ENCODE measurements at regions not wholly inside any gene's neighbourhood (a gene's known extent, or its start where the extent isn't known, plus 50 kb on each side); places are given as distances from the start of the nearest gene placed in this dataset.
"Not testable (repeated sequence)": the region's sequence is repeated elsewhere in the genome, so short reads cannot be mapped to it uniquely, and the experiment has no call there.

- DNase-seq (ENCODE audit: low read depth) = no peak
- no peak overlapping the region for H3K4me3 ChIP-seq (ENCODE audit: low read depth, low read length)
- TF ChIP-seq CTCF (IDR thresholded peaks at IDR 0.05; ENCODE audit: low read depth, low read length) = no peak
Measured at GRCh38 chr4:110412354-110413065, 63.4 kb upstream of the ENPEP start.

GRCh38 chr4:110411574-110412011 lies 64.4 kb upstream of the ENPEP start:
- no peak for DNase-seq (ENCODE audit: low read depth)
- no peak for TF ChIP-seq POLR2A (IDR thresholded peaks at IDR 0.05; ENCODE audit: extremely low read depth, insufficient read length)
- no peak overlapping the region for H3K4me3 ChIP-seq (ENCODE audit: low read depth, low read length)

GRCh38 chr4:110410853-110411573 lies 64.9 kb upstream of the ENPEP start:
- not testable (repeated sequence) for H3K4me3 ChIP-seq (ENCODE audit: low read depth, low read length); DNase-seq (ENCODE audit: low read depth)

DNA sequence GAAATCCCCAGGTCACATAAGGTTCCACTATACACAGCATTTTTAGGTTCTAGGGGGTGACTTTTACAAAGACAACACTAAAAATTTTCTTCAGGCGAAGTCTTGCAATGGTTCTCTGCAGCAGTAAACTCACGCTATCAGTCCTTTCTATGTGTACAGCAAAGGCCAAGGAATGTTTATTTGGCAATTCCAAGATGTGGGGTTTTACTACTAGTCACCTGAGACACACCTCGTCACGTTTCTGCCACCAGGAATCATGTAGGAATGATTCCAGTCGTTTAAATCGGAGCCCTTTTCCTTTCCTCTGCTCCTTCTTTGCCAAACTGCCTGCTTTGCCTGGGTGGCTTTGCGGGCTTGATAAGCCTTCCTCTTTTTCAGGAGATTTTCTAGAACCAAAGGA lies 75.9 kb upstream of the ENPEP start:
- H3K4me3 ChIP-seq (ENCODE audit: low read depth, low read length) = no peak overlapping the region
- DNase-seq (ENCODE audit: low read depth) = no peak
- no peak for TF ChIP-seq MYC (IDR thresholded peaks at IDR 0.05; ENCODE audit: low read depth, low read length)
- TF ChIP-seq CTCF (IDR thresholded peaks at IDR 0.05; ENCODE audit: low read depth, low read length) = no peak
- TF ChIP-seq, protein P1, sequence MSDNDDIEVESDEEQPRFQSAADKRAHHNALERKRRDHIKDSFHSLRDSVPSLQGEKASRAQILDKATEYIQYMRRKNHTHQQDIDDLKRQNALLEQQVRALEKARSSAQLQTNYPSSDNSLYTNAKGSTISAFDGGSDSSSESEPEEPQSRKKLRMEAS (IDR thresholded peaks at IDR 0.05; ENCODE audit: low read depth, low read length) = no peak
- no peak for TF ChIP-seq POLR2A (IDR thresholded peaks at IDR 0.05; ENCODE audit: extremely low read depth, insufficient read length)

- not testable (repeated sequence) for H3K4me3 ChIP-seq (ENCODE audit: low read depth, low read length); DNase-seq (ENCODE audit: low read depth)
Measured at GRCh38 chr4:110399046-110399445, 76.9 kb upstream of the ENPEP start.

DNA sequence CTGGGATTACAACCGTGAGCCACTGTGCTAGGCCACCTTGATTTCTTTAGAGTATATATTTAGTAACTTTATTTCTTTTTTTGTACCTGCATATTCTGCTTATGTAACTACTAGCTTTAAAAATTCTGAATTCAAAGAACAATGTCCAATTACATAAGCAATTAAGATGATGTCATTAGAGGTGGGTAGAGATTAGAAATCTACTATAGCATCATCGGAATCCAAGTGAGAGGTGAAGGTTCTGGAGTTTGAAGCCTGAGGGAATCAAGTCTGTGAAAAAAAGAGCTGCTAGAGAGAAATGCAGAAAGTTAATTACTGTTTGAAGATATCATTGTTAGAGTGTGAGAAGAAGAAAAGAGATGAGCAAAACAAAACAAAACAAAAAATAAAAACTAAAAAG lies 79.0 kb upstream of the ENPEP start:
- H3K4me3 ChIP-seq (ENCODE audit: low read depth, low read length) = no peak overlapping the region
- TF ChIP-seq, protein P1 (IDR thresholded peaks at IDR 0.05; ENCODE audit: low read depth, low read length) = no peak
- TF ChIP-seq MYC (IDR thresholded peaks at IDR 0.05; ENCODE audit: low read depth, low read length) (no peak), POLR2A (IDR thresholded peaks at IDR 0.05; ENCODE audit: extremely low read depth, insufficient read length) (no peak), CTCF (IDR thresholded peaks at IDR 0.05; ENCODE audit: low read depth, low read length) (no peak)
- DNase-seq (ENCODE audit: low read depth) = no peak

DNA sequence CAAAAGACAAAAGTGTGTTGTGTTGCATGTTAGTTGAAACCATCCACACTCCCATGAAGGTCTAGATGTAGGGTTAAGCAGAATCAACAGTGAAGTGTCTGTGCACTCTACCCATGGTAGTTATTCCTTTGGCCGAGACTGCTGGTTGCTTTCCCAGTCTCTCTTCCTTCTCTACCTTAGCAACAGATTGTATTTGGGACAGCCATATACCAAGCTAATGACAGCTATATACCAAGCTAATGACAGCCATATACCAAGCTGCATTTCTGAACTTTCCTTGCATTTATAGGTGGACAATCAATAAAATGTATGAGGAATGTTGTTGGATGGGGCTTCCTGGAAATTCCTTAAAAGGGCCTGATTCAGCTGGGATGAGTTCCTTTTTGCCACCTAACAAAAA lies 80.5 kb upstream of the ENPEP start:
- DNase-seq (ENCODE audit: low read depth) = no peak
- no peak for TF ChIP-seq CTCF (IDR thresholded peaks at IDR 0.05; ENCODE audit: low read depth, low read length)
- TF ChIP-seq MYC (IDR thresholded peaks at IDR 0.05; ENCODE audit: low read depth, low read length) = no peak
- TF ChIP-seq, protein P1 (IDR thresholded peaks at IDR 0.05; ENCODE audit: low read depth, low read length) = no peak
- no peak for TF ChIP-seq POLR2A (IDR thresholded peaks at IDR 0.05; ENCODE audit: extremely low read depth, insufficient read length)

More for the DNA sequence above, 80.5 kb upstream of the ENPEP start:
- H3K4me3 ChIP-seq (ENCODE audit: low read depth, low read length) = no peak overlapping the region
